Occipital lobe (tissue), 1 donor: ENCODE measurements at regions not wholly inside any gene's neighbourhood (a gene's known extent, or its start where the extent isn't known, plus 50 kb on each side); places are given as distances from the start of the nearest gene placed in this dataset.

Experiments used
- DNase-seq: peaks from one replicate; lab custom pipeline; 2025; lab: John Stamatoyannopoulos, UW

DNA sequence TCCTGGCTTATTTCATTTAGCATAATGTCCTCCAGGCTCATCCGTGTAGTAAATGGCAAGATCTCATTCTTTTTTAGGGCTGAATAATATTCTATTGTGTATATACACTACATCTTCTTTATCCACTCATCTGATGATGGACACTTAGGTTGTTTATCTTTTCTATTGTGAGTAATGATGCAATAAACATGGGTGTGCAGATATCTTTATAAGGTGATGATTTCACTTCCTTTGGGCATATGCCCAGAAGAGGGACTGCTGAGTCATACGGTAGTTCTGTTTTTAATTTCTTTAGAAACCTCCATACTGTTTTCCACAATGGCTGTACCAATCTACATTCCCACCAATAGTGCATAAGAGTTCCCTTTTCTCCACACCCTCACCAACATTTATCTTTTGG lies 317.6 kb upstream of the CNKSR2 start:
- no peak for DNase-seq

DNA sequence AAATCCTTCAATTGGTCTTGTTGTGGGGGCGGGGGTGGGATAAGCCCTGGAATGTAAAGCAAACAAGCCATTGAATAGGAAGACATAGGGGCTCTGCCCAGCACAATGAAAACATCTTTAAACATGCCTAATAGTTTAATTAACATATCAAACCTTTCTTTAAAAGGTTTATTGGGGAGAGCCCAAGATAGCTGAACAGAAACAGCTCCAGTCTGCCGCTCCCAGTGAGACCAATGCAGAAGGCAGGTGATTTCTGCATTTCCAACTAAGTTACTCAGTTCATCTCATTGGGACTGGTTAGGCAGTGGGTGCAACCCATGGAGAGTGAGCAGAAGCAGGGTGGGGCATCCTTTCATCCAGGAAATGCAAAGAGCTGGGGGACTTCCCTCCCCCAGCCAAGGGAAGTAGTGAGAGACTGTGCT lies 327.2 kb upstream of the CNKSR2 start:
- DNase-seq, result no peak

DNA sequence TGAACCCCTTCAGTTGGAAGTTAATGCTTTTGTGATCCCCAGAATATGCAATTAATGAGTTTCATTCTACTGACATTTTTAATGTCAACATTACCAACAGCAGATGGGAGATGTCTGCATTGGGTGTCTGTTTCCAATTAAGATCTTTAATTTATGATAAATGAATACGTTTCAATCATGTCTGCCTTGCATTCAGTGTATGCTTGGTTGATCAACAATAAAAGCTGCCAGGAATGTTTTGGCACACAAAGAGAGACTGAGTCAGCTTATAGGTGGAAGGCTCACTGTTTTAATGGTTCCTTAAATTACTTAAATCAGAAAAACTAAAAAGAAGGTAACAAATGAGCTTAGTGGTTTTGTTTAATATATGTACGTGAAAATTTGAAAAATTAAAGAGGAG lies 359.9 kb upstream of the CNKSR2 start:
- DNase-seq, result no peak

DNA sequence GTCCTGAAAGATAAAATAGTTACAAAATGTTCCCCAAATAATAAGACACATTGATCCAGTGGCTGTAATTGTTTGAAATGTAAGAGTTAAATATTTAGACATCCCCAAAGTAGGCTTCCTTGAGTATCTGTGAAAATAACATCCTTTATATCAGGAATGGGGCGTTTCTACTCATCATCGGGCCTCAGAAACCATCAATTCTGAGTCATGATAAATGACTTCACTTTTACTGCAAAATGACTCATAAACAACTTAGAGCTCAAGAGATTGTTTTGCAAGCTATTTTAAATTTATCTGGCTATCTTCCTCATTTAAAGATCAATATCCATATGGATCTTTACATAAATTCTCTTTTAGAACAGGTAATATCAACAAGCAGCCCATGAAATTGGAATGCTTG lies 369.4 kb upstream of the CNKSR2 start:
- no peak for DNase-seq

DNA sequence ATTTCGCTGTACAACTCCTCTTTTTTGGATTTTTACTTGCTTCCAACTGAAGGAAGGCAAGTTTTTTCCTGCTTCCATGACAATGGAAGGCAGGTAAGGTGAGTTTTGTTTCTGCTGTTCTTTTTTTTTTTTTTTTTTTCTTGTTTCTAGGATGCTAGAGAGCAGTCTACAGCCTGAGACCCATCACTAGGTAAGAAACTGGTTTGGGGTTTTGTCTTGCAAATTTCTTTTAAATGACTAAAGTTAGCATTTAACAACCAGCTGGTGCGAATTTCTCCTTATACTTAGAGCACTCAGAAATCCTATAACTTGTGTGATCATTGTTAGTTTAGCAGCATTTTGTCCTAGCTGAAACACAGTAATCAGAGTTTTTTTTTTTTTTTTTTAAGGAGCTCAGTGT lies 378.4 kb upstream of the CNKSR2 start:
- no peak for DNase-seq

DNA sequence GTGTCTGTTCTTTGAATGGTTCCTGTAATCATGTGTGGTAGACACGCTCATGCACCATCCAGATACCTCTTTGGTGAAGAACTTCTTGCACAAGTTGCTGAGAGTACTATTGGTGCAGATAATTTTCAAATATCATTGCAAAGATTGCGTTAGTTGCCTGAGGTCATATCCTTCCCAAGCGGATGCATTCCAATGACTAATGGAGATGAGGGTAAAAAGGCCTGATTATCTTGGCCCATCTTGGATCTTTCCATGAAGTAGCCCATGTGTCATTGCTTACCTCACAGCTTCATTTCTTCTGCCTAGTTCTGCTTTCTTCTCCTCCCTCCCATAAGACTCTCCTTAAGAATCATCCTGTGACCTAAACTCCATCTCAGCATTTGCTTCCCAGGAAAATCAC lies 384.9 kb upstream of the CNKSR2 start:
- DNase-seq, result no peak

DNA sequence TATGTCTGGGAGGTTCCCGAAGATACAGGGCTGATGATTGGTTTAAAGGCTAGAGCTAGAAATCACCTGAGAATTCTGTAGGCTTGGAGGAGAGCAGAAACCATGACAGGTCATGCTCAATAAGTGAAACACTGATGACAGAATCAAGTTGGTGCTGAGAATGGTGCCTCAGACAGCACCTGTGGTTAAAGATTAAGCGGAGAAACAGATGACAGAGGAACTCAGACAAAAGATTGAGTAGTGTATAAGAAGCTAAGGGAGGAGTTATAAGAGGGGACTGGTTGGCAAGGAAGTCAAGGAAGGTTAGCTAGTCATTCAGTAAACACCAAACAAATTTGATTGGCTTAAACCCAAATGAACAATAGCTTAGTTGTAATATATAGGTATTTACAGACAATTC lies 385.4 kb upstream of the CNKSR2 start:
- no peak for DNase-seq

DNA sequence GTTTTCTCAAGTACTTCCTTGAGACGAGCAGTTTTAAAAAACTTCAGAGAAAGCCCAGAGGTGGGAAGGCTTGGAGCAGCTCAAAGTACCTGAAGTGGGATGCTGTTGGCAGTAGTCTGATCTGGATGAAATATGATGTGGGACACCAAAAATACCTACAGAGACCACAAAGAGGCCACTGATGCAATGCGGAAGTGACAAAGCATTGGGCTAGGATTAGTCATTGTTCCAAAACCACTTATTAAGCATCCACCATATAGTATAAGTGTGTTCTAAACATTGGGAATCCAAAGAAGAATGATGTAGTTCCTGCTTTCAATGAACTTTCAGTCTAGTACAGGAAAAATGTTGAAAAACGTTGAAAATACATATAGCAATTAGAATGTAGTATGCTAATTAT lies 386.1 kb upstream of the CNKSR2 start:
- no peak for DNase-seq

DNA sequence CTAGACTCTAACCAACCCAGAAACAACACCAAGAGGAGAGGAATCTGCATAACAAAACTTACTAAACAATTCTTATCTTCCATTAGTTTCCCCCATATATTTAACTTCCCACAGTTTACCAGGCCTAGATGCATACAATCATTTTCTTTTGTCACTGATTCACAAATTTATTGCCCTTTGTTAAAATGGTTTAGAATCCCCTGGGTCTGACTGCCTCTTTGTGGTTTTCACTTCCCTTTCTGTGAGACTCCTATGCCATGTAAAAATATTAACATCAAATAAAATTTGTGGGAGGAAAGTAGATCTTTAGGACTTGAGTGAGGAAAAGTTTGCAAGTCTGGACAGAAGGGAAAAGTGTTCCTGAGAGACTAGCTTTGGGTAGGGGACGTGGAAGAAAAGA lies 393.8 kb upstream of the CNKSR2 start:
- no peak for DNase-seq

DNA sequence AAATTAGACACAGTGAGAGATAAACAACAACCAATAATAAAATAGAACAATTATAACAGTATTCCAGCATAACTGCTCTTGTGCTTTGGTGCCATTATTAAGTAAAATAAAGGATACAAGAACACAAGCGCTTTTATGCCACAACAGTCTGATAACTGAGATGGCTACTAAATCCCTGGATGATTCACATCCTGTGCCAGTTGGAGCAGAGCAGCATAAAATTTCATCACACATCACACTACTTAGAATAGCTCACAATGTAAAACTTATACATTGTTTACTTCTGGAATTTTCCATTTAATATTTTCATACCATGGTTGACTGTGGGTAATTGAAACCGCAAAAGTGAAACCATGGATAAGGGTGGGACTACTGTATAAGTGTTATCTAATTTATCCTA lies 399.9 kb upstream of the CNKSR2 start:
- DNase-seq, result no peak

DNA sequence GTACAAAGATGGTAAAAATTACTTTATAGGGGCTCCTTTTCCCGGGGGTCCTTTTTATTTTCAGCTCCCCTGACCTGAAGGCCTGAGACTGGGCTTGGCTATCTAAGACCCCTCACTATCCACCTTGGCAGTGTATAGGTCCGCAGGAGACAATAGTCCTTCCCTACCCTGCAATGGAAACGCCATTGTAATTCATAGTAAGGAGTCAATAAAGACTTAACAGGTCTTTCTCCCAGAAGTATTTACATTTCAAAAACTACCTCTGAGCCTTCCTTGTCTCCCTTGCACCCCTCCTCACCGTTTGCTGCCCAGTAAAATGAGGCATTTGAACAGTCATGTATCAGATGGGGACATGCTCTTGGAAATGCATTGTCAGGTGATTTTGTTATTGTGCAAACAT lies 401.2 kb upstream of the CNKSR2 start:
- DNase-seq, result no peak

DNA sequence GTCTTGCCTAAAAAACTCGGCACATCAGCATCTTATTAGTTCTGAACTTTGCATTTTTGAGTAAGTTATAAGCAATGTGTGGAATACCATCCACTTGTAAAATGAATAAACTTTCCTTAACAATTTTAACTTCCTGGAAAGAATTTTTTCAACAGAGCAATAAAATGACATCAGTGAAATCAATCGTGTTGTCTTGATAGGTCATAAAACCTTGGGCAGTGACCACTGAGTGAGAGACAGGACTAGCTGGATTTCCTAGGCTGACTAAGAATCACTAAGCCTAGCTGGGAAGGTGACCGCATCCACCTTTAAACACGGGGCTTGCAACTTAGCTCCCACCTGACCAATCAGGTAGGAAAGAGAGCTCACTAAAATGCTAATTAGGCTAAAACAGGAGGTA lies 403.0 kb upstream of the CNKSR2 start:
- no peak for DNase-seq

DNA sequence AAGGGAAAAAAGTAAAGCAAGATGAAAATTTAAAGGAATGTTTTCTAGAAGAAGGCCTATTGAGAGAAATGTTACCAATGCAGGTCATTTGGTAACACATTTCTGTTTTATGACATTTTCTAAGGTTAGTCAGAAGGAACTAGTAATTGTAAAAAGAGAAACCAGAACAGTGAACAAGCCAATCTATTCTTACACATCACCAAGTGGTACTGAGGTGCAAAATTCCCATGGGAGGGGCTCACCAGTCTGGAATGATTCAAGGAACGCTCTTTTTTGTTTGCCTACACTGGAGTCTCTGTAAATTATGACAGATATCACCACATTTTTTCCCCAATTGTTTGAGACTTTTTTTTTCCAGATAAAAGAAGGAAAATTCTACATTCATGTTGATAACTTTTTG lies 404.7 kb upstream of the CNKSR2 start:
- DNase-seq, result no peak

DNA sequence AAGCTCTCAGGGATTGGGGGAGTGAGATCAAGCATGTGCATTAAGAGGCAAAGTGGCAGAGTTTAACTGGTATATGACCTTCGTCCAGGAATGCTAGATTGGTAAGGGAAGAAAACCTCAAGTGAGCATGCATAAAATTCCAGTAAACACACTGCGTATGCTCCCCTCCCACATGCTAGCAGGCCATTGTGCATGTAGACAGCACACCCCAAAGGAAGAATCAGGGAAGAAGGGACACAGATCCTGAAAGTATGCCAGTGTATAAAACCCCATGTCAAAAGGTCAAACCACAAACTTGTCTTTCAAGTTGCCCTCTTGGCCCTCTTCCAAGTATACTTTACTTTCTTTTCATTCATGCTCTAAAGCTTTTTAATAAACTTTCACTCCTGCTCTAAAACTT lies 405.2 kb upstream of the CNKSR2 start:
- DNase-seq, result no peak

DNA sequence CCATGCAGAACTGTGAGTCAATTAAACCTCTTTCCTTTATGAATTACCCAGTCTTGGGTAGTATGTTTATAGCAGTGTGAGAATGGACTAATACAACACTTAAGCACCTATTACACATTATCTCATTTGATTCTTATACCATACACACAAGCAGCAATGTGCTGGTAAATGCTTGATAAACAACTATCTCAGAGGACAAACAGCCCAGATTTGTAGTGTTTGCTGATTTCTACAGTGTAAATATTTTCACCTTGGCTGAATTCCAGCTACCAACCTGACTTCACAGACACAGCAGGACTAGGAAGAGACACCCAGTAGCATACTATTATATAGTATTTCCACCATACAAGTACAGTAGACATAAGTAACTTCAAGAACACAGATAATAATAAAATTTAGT lies 406.5 kb upstream of the CNKSR2 start:
- no peak for DNase-seq

DNA sequence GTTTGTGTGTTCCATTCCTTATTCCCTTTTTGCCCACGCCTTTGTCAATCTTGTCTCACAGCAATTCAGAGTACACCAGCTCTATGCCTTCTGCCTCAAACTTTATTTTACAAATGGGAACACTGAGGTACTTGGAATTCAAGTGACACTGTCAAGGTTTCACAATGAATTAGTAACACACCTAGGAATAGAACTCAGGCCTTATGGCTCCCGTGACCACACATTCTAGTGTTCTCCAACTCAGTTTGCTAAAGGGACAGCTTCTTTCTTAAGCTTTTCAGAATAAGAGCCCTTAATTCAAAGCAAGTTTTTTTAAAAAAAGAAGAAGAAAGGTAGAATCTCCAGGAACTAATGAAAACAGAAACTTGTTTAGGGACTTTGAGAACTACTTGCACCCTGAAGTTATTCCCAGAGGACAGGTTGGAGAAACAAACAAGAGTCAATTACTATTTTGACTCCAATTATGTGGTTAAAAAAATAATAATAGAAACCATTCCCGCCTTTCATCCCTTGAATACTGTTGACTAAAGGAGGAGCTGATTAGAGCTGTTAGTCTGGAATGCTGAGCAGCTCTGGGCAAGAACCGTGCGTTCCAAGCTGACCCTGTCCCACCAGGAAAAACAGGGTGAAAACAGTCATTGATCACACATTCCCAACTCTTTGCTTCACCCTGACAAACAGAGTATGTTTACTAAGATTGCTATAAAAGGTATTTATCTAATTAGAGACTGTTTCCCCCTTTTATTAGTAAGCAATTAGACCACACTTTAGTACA lies 408.8 kb upstream of the CNKSR2 start:
- DNase-seq, result no peak

DNA sequence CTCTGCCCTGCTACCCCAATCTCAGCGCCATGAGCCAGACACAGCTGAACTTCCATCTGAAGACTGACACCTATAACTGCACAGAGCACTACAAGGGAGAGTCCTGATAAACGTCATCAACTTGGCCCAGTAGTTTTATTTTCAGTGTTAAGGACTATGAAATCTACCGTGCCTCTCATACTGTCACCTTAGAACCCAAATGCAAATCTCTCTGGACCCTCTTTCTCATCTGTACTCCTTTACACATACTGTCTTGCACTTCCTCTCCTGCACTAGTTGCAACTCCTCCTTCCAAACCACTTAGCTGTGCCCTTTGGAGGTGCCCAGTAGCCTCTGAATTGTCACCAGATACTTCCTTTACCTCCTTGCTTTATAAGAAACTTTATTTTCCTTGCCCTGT lies 420.2 kb upstream of the CNKSR2 start:
- DNase-seq, result no peak

DNA sequence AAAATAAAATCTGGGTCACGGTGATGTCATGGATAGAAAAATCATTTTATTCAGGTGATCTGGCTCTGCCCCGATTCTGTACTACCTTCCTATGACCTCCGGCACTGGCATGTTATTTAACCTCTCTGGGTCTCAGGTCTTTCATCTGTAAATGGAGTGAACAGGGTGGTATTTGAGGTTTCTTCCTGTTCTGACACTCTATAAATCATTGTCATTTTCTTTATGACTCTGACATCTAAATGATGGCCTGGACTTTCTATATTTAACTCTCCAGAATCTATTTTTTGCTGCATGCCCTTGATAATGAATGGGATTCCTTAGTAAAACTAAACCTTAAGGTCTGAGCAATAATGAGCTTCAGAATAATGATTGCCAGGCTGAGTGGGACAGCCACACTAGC lies 422.0 kb upstream of the CNKSR2 start:
- no peak for DNase-seq

DNA sequence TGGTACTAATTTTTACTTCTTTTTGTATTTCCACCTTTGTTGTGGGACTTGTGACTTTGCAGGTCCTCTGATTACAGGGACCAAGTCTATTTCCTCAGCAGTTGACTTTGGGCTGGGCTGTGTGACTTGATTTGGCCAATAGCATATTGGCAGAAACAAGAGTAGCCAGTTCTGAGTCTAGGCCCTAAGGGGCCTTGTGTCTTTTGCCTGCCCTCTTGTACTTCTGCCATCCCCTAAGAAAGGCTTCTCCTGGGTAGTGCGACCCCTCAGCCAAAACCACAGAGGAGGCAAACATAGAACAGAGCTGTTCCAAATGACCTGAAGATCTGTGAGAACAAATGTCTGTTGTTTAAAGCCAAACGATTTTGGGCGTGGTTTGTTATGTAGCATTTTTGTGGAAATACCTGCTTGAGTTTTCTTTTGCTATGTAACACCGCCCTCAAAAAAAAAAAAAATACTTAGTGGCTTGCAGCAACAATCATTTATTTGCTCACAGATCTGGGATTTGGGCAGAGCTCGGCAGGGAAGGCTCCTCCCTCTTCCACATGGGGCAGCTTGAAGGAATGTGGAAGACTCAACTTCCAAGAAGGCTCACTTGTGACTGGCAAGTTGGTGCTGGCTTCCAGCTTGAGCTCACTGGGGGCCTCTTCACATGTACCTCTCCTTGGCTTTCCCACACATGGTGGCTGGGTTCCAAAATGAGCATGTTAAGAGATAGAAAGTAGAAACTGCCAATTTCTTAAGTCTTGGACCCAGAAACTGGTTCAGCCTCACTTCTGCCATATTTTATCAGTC lies 423.0 kb upstream of the CNKSR2 start:
- no peak for DNase-seq

DNA sequence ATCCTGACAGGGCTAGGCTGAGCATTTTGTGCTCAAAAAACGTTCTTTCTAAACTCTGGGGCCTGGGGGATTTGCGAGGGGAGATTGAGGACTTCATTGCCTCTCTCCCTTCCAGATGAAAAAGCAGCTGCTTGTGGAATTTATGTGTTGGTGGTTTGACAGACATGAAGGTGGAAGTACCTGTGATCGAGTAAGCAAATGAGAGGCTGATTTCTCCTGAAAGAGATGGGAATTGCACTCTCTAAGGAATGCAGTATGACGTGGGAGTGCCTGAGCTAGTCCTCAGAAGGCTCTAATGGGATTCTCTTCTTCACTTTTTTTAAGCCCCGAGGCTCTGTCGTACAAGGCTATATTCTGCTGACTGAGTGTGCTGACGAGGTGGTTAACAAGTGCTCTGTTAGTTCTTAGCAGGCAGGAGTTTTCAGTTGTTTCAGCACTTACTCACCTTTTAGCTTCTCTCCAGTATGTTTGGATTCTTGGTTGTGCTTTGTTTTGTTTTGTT lies 426.8 kb upstream of the CNKSR2 start:
- no peak for DNase-seq

DNA sequence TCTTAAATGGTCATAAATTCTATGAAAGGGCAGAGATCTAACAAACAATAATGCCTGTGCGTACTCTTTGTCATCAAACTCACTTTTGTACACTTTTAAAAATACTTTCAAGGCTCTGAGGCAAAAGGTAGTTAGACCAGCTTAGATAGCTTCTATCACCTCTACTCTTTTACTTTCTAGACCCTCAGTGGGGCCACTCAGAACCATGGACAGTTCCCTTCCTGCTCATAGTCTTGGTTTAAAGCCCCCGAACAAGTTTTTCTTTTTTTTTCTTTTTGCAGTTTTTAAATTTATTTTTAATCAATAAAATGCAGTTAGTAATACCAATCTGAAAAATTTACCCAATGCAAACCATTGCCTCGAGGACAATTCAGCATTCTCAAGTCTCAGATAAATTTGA lies 460.5 kb upstream of the CNKSR2 start:
- no peak for DNase-seq

DNA sequence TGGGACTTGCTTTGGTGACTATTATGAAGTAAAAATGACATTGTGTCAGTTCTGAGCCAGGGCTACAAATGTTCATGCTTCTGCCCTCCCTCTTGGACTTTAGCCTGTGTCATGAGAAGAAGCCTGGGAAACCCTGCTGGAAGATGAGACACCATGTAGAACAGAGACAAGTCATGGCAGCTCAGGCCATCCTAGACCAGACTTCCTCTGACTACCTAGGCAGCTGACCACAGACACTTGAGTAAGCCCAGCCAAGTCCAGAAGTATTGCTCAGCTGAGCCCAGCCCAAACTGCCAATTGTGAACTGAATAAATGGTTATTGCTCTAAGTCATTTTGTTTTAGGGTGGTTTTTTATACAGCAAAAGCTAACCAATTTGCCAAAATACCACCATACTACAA lies 467.6 kb upstream of the CNKSR2 start:
- no peak for DNase-seq

DNA sequence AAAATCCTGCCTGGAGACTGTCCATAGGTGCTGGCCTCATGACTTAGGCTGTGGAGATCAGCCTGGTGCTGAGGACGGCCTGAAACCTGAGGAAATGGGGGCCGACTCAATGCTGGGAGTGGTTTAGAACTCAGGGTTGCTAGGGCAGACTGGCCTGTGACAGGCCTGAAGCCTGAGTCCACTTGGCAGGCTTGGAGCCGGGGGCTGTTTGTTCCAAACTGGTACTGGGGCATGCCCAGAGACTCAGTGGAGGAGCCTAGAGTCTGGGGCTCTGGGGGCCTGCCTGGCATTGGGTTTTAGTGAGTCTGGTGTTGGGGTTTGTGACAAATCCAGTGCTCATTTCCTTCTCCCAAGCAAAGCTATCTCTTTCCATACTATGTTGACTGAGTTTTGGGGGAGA lies 489.7 kb upstream of the CNKSR2 start:
- no peak for DNase-seq
